ENCODE measurements at regions not wholly inside any gene's neighbourhood (a gene's known extent, or its start where the extent isn't known, plus 50 kb on each side); places are given as distances from the start of the nearest gene placed in this dataset.
A peak's percentile ranks its signal among the peaks of the same experiment; 100 is the strongest.

GRCh38 chr15:57823325-57823882 is 116.9 kb downstream of the POLR2M start:
- DNase-seq (ENCODE audit: low spot score): no peak

DNA sequence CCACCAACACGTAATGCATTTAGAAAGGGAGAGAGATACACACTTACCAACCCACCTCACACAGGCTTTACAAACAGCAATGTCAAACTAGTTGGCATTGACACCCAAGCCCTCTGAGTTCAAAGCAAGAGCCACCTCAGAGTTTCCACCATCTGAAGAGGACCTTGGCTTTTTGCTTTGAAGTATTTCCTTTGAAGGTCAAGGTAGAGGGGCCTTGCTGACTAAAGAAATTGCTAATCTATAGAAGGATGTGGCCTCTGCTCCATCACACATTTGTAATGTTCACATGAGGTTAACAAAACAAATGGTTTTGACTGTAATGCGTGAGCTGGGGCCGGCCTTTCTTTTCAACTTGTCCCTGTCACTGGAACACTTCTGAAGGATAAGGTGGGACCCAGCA is 117.7 kb downstream of the POLR2M start:
- no peak for DNase-seq (ENCODE audit: low spot score)

DNA sequence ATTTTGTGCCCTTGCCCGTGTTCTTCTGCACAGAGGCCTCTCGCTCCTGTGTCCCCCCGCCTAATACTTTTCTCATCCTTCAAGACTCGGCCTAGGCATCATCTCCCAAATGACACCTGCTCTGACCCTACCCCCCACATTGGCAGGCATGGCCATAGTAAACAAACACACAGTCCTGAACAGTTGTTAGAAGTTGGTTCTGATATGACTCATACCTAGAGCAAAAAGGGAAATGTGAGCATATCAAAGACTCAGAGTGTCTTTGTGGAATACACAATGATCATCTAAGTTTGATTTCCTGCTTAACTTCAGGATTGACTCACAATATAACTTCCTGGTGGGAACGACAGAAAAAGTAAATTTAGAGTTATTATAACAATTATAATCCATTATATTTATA is 120.5 kb downstream of the POLR2M start:
- no peak for DNase-seq (ENCODE audit: low spot score)

- DNase-seq (ENCODE audit: low spot score): no peak
Measured at GRCh38 chr15:57827971-57828370, 121.5 kb downstream of the POLR2M start.

DNA sequence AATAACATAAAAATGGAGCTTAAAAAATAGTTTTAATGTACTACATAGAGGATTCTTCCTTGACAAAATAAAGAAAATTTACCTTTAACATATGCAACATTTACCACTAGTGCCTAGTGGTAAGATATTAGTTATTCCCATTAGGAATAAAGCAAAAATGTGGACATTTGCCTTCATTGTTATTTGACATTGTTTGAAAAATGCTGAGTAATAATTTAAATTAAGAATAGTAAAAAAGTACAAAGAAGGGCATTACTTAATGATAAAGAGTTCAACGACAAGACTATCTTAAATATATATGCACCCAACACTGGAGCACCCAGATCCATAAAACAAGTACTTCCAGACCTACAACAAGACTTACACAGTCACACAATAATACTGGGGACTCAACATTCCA is 125.7 kb downstream of the POLR2M start:
- DNase-seq (ENCODE audit: low spot score): no peak

DNA sequence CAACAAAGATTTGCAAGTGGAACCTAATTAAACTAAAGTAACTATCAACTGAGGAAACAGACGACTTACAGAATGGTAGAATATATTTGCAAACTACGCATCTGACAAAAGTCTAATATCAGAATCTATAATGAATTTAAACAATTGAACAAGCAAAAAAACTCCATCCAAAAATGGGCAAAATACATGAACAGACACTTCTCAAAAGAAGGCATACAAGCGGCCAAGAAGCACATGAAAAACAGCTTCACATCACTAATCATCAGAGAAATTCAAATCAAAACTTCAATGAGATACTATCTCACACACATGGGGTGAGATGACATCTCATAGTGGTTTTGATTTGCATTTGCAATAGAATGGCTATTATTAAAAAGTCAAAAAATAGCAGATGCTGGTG is 128.6 kb downstream of the POLR2M start:
- DNase-seq (ENCODE audit: low spot score): no peak

DNA sequence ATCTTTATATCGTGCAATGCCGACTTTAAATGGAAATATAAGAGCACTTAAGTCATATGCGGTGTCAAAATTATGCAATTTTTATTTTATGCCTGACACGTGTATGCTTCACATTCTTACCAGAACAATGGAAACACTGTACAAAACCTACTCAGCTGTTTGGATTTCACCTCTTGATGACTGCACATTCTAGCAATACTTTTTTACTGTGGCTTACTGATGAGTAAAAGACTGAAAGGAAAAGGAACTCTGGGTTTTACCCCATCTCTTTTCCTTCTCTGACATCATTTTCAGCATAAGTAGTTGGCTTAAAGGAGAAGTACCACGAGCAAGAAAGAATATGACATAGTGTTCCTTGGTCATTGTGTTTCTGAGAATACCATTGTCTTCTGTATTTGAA is 142.8 kb downstream of the POLR2M start:
- DNase-seq (ENCODE audit: low spot score): no peak

DNA sequence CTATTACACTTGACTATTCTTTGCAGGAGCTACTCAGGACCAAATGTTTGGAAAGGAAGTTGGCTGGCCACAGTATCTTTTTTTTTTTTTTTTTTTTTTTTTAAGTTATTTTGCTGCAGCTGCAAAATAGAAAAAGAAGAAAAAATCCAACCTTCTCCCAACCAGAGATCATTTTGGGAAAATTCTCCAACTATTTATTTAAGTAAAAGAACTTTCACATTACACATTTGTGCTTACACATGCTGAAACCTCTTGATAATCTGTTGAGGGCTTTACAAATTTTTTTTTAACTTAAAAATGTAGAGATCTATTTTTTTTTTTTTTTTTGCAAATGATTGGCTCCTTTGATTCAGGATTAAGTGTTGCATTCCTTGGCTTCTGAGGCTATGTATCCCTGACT is 148.0 kb downstream of the POLR2M start:
- no peak for DNase-seq (ENCODE audit: low spot score)

DNA sequence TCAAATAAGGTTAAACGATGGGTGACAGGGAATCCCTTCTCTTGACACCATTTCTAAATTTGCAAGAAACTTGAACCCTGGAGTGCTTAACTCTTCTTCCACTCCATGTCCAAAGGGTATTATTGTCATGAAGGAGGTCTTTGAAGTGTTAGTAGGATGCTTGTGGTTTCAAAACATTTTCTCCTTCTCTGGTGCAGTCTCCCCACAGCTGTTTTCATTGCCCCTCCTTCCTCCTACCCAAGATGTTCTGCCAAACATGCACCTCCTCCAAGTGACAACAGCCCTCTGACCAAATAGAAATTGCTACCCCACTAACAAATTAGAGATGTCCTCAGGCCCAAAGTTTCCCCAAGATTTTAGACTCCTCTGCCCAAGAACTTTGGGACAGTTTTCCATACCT is 151.4 kb downstream of the POLR2M start:
- no peak for DNase-seq (ENCODE audit: low spot score)

GRCh38 chr15:57859130-57859685 is 152.7 kb downstream of the POLR2M start:
- DNase-seq (ENCODE audit: low spot score): no peak

- peak; percentile 82 for DNase-seq (ENCODE audit: low spot score)
Measured at GRCh38 chr15:57861034-57861638, 154.6 kb downstream of the POLR2M start.

DNA sequence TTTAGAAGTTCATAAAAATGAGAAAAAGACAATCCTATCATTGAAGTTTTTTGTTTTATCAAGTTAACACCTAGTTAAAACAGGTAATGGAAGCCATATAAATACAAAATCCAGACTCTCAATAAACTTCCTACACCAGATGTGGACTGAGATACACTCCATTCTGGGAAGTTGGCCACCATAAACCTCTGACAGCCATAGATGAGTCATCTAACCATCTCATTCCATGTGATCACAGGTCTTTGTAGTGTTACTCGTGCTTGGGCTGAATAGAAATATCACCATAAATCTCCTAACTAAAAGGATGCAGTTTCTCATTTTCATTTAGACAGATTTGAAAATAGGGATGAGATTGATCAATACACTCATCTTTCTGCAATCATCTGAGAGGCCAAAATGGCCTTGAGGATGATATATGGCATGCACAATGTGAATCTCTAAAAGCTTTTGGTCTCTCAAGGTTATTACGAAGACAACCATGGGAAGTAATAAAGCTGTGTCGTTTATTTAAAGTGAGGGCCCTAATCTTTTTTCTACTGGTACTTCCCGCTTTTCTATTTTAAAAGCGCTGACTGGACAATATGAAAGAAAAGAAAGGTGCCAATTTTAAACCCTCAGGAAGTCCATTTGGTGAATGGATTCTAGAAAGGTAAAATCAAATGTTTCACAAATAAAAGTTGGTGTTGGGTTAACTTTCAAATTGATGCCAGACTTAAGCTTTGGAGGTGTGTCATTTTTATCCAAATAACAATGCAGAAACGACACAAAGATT is 155.5 kb downstream of the POLR2M start:
- no peak for DNase-seq (ENCODE audit: low spot score)

DNA sequence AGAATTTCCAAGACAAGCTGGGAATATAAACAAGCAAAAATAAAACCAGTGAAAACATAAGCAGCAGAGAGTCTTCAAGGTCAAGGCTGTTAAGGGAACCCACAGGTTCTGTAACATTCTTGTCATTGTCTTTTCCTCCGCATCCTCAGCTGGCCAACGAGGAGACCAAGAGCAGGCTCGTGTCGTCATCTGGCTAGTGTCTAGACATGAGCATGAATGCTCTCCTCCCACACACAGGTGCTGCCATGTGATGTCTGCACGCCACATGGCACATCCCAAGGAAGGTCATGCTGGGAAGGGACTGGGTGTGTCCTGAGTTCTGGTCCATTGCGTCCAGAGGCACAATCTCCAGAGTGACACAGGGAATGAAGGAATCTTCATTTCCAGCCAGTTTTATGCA is 156.2 kb downstream of the POLR2M start:
- no peak for DNase-seq (ENCODE audit: low spot score)

- no peak for DNase-seq (ENCODE audit: low spot score)
Measured at GRCh38 chr15:57865294-57865693, 158.8 kb downstream of the POLR2M start.

DNA sequence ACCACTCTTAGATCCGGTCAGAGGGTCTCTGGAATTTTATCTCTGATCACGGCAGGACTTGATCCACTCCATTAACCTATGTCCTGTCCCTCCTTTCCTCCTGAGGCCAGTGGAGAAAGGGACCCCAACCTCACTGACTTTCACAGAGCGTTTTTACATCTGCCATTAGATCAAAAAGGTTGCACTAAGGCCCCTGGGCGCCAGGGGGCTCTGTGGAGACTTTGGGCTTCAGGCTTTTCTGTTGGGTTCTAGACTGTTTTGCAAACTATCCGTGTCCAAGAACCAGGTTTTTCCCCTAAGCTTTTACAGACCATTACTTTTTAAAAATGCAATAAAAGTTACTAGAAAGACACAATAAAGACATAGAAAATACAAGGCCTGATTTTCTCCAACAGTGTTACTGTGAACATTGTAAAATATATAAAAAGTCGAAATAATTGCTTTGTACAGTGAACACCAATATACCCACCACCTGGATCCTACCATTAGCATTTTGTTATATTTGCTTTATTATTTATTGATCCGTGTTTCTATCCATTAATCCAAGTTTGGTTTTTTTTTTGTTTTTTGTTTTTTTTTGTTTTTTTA is 159.7 kb downstream of the POLR2M start:
- no peak for DNase-seq (ENCODE audit: low spot score)

- no peak for DNase-seq (ENCODE audit: low spot score)
Measured at GRCh38 chr15:57867970-57868798, 161.7 kb downstream of the POLR2M start.

DNA sequence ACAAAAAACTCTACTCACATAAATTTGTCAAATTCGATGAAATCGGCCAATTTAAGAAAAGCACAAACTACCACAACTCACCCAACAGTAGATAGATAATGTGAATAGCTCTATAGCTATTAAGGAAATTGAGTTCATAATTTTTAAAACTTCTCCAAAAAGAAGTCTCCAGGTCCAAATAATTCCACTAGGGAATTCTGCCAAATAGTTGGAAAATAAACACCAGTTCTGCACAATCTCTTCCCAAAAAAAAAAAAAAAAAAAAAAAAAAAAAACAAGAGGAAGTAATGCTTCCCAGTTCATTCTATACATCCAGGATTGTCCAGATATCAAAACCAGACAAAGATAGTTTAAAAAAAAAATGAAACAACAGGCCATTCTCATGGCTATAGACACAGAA is 164.2 kb downstream of the POLR2M start:
- DNase-seq (ENCODE audit: low spot score): no peak

DNA sequence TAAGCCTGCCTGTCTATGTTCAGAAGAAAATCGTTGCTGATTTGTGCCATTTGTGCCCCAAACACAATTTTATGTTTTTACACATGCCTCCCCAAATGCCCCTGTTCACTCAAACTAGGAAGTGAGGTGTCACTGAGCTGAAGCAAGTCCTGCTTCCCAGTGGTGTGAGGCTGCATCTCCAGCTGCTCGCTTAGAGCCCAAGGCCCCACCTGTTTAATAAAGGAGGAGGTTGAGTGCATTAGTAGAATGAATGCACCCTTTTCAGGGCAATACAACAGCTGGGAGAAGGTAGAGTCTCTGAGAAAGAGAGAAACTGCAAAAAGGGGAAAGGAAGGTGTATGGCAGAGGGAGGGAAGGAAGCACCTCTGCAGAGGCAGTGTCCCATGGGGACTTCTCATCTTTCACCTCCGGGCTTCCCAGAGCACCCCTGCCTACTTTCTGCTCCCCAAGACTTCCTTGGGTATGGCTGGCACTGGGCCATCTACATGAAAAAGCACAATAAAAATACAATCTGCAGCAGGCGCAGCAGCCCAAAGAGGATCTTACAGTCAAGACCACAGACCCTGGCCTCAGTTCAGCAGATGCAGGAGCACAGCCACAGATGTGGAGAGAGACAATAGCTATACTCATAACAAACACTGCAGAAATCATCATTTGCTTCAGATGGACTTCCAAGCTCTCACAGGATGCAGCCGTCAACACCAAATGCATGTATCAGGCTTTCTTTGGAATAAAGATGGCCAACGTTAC is 165.9 kb downstream of the POLR2M start:
- no peak for DNase-seq (ENCODE audit: low spot score)

- DNase-seq (ENCODE audit: low spot score): no peak
Measured at GRCh38 chr15:57873564-57874209, 167.2 kb downstream of the POLR2M start.

- no peak for DNase-seq (ENCODE audit: low spot score)
Measured at GRCh38 chr15:57875347-57875746, 168.8 kb downstream of the POLR2M start.

- DNase-seq (ENCODE audit: low spot score): no peak
Measured at GRCh38 chr15:57878573-57878972, 172.1 kb downstream of the POLR2M start.
